ENCODE measurements at regions not wholly inside any gene's neighbourhood (a gene's known extent, or its start where the extent isn't known, plus 50 kb on each side); places are given as distances from the start of the nearest gene placed in this dataset.
"Not testable (repeated sequence)": the region's sequence is repeated elsewhere in the genome, so short reads cannot be mapped to it uniquely, and the experiment has no call there.

- Histone ChIP-seq H3K9me3 (ENCODE audit: control extremely low read depth in 1 of 5, control insufficient read depth in 4 of 5, insufficient read depth in 2 of 5, low read depth in 1 of 5, low read length in 4 of 5) (peaks cover 2 to 9% (median 3%) of the 10 kb centered on the region in 5 experiments), H3K27me3 (replicated peaks in 2 of 5; ENCODE audit: control insufficient read depth in 4 of 5, insufficient read depth in 5 of 5, low read length in 4 of 5) (no peaks in the 10 kb centered on the region), H3K36me3 (ENCODE audit: control insufficient read depth in 4 of 4, insufficient read depth in 4 of 4, low read length in 3 of 4) (no peaks in the 10 kb centered on the region), H3K4me3 (ENCODE audit: control insufficient read depth in 1 of 7, extremely low read depth in 1 of 7, insufficient read depth in 4 of 7, low read depth in 2 of 7, low read length in 6 of 7) (no peak overlapping the region), H3K27ac (ENCODE audit: insufficient read depth in 1 of 2, low read depth in 1 of 2, low read length in 2 of 2, poor library complexity in 1 of 2, severe bottlenecking in 2 of 2) (no peak overlapping the region), H3K4me1 (ENCODE audit: control extremely low read depth in 1 of 4, control insufficient read depth in 4 of 4, insufficient read depth in 4 of 4, low read length in 3 of 4) (no peaks in the 10 kb centered on the region)
- ChIA-PET CTCF (interaction anchor here (1.1 kb wide), 1 partner anchor 9 kb away, joined by 3 read pairs; no protein-coding TSS in a partner anchor), POLR2A (no interaction called here)
- DNase-seq, result no peak
Observed at GRCh38 chr7:81045491-81046030, 126.7 kb upstream of the SEMA3C start.

GRCh38 chr7:81042646-81043045 is 123.8 kb upstream of the SEMA3C start:
- H3K4me3 ChIP-seq (ENCODE audit: control insufficient read depth in 1 of 7, extremely low read depth in 1 of 7, insufficient read depth in 4 of 7, low read depth in 2 of 7, low read length in 6 of 7); H3K36me3 ChIP-seq (ENCODE audit: control insufficient read depth in 4 of 4, insufficient read depth in 4 of 4, low read length in 3 of 4); POLR2A ChIA-PET; CTCF ChIA-PET; H3K4me1 ChIP-seq (ENCODE audit: control extremely low read depth in 1 of 4, control insufficient read depth in 4 of 4, insufficient read depth in 4 of 4, low read length in 3 of 4); H3K27ac ChIP-seq (ENCODE audit: insufficient read depth in 1 of 2, low read depth in 1 of 2, low read length in 2 of 2, poor library complexity in 1 of 2, severe bottlenecking in 2 of 2); H3K27me3 ChIP-seq (replicated peaks in 2 of 5; ENCODE audit: control insufficient read depth in 4 of 5, insufficient read depth in 5 of 5, low read length in 4 of 5); H3K9me3 ChIP-seq (ENCODE audit: control extremely low read depth in 1 of 5, control insufficient read depth in 4 of 5, insufficient read depth in 2 of 5, low read depth in 1 of 5, low read length in 4 of 5); DNase-seq: not testable (repeated sequence)
- 99% methylated on average over 12 of the region's 21 CpGs for WGBS (ENCODE audit: insufficient coverage)

GRCh38 chr7:81040496-81040895 is 121.6 kb upstream of the SEMA3C start:
- Histone ChIP-seq H3K27me3 (replicated peaks in 2 of 5; ENCODE audit: control insufficient read depth in 4 of 5, insufficient read depth in 5 of 5, low read length in 4 of 5) (no peaks in the 10 kb centered on the region), H3K36me3 (ENCODE audit: control insufficient read depth in 4 of 4, insufficient read depth in 4 of 4, low read length in 3 of 4) (no peaks in the 10 kb centered on the region), H3K4me1 (ENCODE audit: control extremely low read depth in 1 of 4, control insufficient read depth in 4 of 4, insufficient read depth in 4 of 4, low read length in 3 of 4) (no peaks in the 10 kb centered on the region), H3K9me3 (ENCODE audit: control extremely low read depth in 1 of 5, control insufficient read depth in 4 of 5, insufficient read depth in 2 of 5, low read depth in 1 of 5, low read length in 4 of 5) (no peaks in the 10 kb centered on the region), H3K4me3 (ENCODE audit: control insufficient read depth in 1 of 7, extremely low read depth in 1 of 7, insufficient read depth in 4 of 7, low read depth in 2 of 7, low read length in 6 of 7) (no peak overlapping the region), H3K27ac (ENCODE audit: insufficient read depth in 1 of 2, low read depth in 1 of 2, low read length in 2 of 2, poor library complexity in 1 of 2, severe bottlenecking in 2 of 2) (no peak overlapping the region)
- POLR2A ChIA-PET, result no interaction called here
- CTCF ChIA-PET, result no interaction called here
- WGBS (ENCODE audit: insufficient coverage), result no CpG with 5 or more reads among the region's 1 CpG
- DNase-seq, result no peak

- no peak overlapping the region for H3K4me3 ChIP-seq (ENCODE audit: control insufficient read depth in 1 of 7, extremely low read depth in 1 of 7, insufficient read depth in 4 of 7, low read depth in 2 of 7, low read length in 6 of 7)
- no peaks in the 10 kb centered on the region for H3K36me3 ChIP-seq (ENCODE audit: control insufficient read depth in 4 of 4, insufficient read depth in 4 of 4, low read length in 3 of 4)
- POLR2A ChIA-PET, result no interaction called here
- no peaks in the 10 kb centered on the region for H3K4me1 ChIP-seq (ENCODE audit: control extremely low read depth in 1 of 4, control insufficient read depth in 4 of 4, insufficient read depth in 4 of 4, low read length in 3 of 4)
- H3K27ac ChIP-seq (ENCODE audit: insufficient read depth in 1 of 2, low read depth in 1 of 2, low read length in 2 of 2, poor library complexity in 1 of 2, severe bottlenecking in 2 of 2), result no peak overlapping the region
- no peaks in the 10 kb centered on the region for H3K9me3 ChIP-seq (ENCODE audit: control extremely low read depth in 1 of 5, control insufficient read depth in 4 of 5, insufficient read depth in 2 of 5, low read depth in 1 of 5, low read length in 4 of 5)
- CTCF ChIA-PET, result no interaction called here
- DNase-seq, result no peak
- no peaks in the 10 kb centered on the region for H3K27me3 ChIP-seq (replicated peaks in 2 of 5; ENCODE audit: control insufficient read depth in 4 of 5, insufficient read depth in 5 of 5, low read length in 4 of 5)
Observed at GRCh38 chr7:81036871-81037270, 118.0 kb upstream of the SEMA3C start.

GRCh38 chr7:81036057-81036456 is 117.2 kb upstream of the SEMA3C start:
- H3K27ac ChIP-seq (ENCODE audit: insufficient read depth in 1 of 2, low read depth in 1 of 2, low read length in 2 of 2, poor library complexity in 1 of 2, severe bottlenecking in 2 of 2), result no peak overlapping the region
- POLR2A ChIA-PET, result no interaction called here
- CTCF ChIA-PET, result interaction anchor here (1.0 kb wide), 1 partner anchor 9 kb away, joined by 3 read pairs; no protein-coding TSS in a partner anchor
- no peaks in the 10 kb centered on the region for H3K27me3 ChIP-seq (replicated peaks in 2 of 5; ENCODE audit: control insufficient read depth in 4 of 5, insufficient read depth in 5 of 5, low read length in 4 of 5)
- WGBS (ENCODE audit: insufficient coverage), result 95% methylated on average over 4 of the region's 5 CpGs
- no peak for DNase-seq
- no peaks in the 10 kb centered on the region for H3K36me3 ChIP-seq (ENCODE audit: control insufficient read depth in 4 of 4, insufficient read depth in 4 of 4, low read length in 3 of 4)
- no peak overlapping the region for H3K4me3 ChIP-seq (ENCODE audit: control insufficient read depth in 1 of 7, extremely low read depth in 1 of 7, insufficient read depth in 4 of 7, low read depth in 2 of 7, low read length in 6 of 7)
- no peaks in the 10 kb centered on the region for H3K4me1 ChIP-seq (ENCODE audit: control extremely low read depth in 1 of 4, control insufficient read depth in 4 of 4, insufficient read depth in 4 of 4, low read length in 3 of 4)
- no peaks in the 10 kb centered on the region for H3K9me3 ChIP-seq (ENCODE audit: control extremely low read depth in 1 of 5, control insufficient read depth in 4 of 5, insufficient read depth in 2 of 5, low read depth in 1 of 5, low read length in 4 of 5)

GRCh38 chr7:81031996-81032395 is 113.1 kb upstream of the SEMA3C start:
- Histone ChIP-seq H3K9me3 (ENCODE audit: control extremely low read depth in 1 of 5, control insufficient read depth in 4 of 5, insufficient read depth in 2 of 5, low read depth in 1 of 5, low read length in 4 of 5) (no peaks in the 10 kb centered on the region), H3K27ac (ENCODE audit: insufficient read depth in 1 of 2, low read depth in 1 of 2, low read length in 2 of 2, poor library complexity in 1 of 2, severe bottlenecking in 2 of 2) (no peak overlapping the region), H3K36me3 (ENCODE audit: control insufficient read depth in 4 of 4, insufficient read depth in 4 of 4, low read length in 3 of 4) (no peaks in the 10 kb centered on the region), H3K4me3 (ENCODE audit: control insufficient read depth in 1 of 7, extremely low read depth in 1 of 7, insufficient read depth in 4 of 7, low read depth in 2 of 7, low read length in 6 of 7) (no peak overlapping the region), H3K4me1 (ENCODE audit: control extremely low read depth in 1 of 4, control insufficient read depth in 4 of 4, insufficient read depth in 4 of 4, low read length in 3 of 4) (no peaks in the 10 kb centered on the region), H3K27me3 (replicated peaks in 2 of 5; ENCODE audit: control insufficient read depth in 4 of 5, insufficient read depth in 5 of 5, low read length in 4 of 5) (no peaks in the 10 kb centered on the region)
- WGBS (ENCODE audit: insufficient coverage), result no CpG with 5 or more reads among the region's 3 CpGs
- ChIA-PET CTCF (no interaction called here), POLR2A (no interaction called here)
- DNase-seq, result no peak

GRCh38 chr7:81031243-81031642 is 112.4 kb upstream of the SEMA3C start:
- no peak for DNase-seq
- Histone ChIP-seq H3K4me3 (ENCODE audit: control insufficient read depth in 1 of 7, extremely low read depth in 1 of 7, insufficient read depth in 4 of 7, low read depth in 2 of 7, low read length in 6 of 7) (no peak overlapping the region), H3K9me3 (ENCODE audit: control extremely low read depth in 1 of 5, control insufficient read depth in 4 of 5, insufficient read depth in 2 of 5, low read depth in 1 of 5, low read length in 4 of 5) (no peaks in the 10 kb centered on the region), H3K27me3 (replicated peaks in 2 of 5; ENCODE audit: control insufficient read depth in 4 of 5, insufficient read depth in 5 of 5, low read length in 4 of 5) (no peaks in the 10 kb centered on the region), H3K4me1 (ENCODE audit: control extremely low read depth in 1 of 4, control insufficient read depth in 4 of 4, insufficient read depth in 4 of 4, low read length in 3 of 4) (no peaks in the 10 kb centered on the region), H3K36me3 (ENCODE audit: control insufficient read depth in 4 of 4, insufficient read depth in 4 of 4, low read length in 3 of 4) (no peaks in the 10 kb centered on the region), H3K27ac (ENCODE audit: insufficient read depth in 1 of 2, low read depth in 1 of 2, low read length in 2 of 2, poor library complexity in 1 of 2, severe bottlenecking in 2 of 2) (no peak overlapping the region)
- ChIA-PET CTCF (no interaction called here), POLR2A (no interaction called here)
- 100% methylated on average over 1 of the region's 2 CpGs for whole genome bisulfite sequencing (ENCODE audit: insufficient coverage)
